SHP77 (cell line): ENCODE measurements at regions not wholly inside any gene's neighbourhood (a gene's known extent, or its start where the extent isn't known, plus 50 kb on each side); places are given as distances from the start of the nearest gene placed in this dataset.
"Not testable (repeated sequence)": the region's sequence is repeated elsewhere in the genome, so short reads cannot be mapped to it uniquely, and the experiment has no call there.

Source experiments
- DNase-seq, 2 experiments: peaks; one replicate each; lab custom pipeline; 2025; lab: John Stamatoyannopoulos, UW

DNA sequence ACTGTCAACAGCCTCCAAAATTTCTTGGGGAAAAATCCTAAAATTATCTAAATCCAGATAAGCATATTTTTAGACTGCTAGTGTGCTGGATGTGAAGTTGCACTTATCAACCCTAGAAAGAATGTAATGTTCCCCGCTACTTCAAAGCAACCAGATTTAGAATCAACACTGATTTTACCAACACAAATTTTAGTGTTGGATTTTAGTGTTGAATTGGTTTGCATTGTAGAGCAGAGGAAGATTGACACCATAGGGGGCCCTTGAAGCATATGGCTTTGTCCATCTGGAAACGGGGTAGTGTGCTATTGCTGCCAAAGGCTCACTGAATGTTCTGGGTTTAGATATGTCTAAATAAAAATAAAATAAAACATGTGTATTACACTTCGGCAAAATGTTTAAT, 126.3 kb upstream of the EMCN start:
- DNase-seq: no peak

DNA sequence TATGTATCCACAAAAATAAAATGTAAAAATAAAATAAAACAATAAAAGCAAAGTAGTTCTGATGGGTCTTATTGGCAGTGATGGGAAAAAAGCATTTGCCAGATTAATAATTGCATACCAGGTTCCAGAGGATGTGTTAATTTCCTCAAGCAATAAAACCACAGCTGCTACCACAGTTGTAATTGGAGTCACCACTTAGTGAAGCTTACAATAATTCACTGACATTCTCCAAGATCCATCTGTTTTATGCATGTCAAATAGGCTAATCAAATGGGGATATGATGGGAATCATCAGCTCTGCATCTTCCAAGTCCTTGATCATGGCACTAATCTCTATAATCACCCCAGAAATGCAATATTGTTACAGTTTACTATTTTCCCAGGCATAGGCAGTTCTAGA, 123.5 kb upstream of the EMCN start:
- DNase-seq: no peak

DNA sequence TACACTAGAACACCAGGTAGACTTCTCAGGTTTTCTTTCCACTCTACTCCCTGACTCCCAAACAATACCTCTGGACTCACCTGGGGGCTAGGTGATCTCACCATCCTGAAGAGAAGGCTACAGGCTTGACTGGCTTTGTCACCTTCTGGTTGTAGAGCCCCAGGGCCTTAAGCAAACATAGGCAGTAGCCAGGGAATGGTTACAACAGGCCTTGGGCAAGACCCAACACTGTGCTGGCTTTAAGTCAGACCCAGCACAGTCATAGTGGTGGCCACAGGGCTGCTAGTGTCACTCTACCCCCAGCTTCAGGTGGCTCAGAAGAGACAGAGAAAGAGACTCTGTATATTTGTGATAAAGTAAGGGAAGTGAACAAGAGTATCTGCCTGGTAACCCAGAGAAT, 118.1 kb upstream of the EMCN start:
- DNase-seq: no peak

DNA sequence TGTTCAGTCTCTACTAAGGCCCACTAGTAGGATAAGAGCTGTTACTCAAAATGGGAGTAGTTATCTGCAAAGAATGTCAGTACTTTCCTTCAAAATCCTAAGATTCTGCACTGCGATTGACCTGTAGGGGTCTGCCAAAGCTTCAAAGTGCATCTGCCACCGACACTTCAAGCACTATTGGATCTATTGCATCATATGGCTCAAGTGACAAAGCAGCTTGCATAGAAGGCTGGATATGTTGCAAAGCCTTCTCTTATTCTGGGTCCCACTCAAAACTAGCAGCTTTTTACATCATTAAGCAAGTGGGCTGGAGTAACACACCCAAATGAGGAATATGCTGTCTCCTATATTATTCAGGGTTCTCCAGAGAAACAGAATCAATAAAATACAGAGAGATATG, 115.4 kb upstream of the EMCN start:
- no peak for DNase-seq

DNA sequence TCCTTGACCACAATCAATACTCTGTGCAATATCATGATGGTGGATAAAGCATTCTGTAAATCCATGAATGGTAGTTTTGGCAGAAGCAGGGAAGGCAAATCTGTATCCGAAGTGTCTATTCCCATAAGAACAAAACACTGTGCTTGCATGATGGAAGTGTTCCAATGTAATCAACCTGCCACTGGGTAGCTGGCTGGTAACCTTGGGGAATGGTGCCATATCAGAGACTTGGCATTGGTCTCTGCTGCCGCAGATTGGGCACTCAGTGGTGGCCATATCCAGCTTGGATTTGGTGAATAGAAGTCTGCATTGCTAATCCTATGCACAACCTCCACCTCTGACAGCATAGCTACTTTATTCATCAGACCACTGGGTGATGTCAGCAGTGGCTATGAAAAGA, 114.3 kb upstream of the EMCN start:
- no peak for DNase-seq

DNA sequence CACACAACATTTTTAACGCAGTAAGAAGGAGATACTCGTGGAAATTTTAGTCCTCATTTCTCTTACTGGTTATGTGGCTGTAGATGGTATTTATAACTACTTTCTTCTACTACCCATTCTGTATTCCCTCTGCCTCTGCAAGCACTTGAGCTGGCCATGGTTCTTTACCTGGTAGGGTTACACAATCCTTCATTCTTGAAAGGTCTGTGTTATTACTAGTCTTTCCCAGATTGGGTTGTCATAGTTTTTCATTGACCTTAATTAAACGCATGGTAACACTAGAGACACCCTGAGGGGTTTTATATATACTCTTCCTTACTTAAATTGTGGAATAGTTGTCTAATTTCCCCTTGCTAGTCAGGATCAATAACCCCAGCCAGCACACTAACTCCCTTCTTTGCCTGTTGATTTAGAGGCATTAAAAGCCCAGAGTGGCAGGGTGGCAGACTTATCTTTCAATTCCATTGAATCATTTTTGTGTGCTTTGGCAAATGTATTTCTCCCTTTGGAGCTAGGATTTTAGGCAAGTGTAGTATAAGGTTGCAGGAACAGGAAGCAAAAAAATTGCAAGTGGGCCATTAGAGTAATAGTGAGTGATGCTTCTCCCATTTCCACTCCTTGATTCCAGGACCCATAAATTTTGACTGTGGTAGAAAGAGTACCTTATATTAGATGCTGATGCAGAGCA, 113.6 kb upstream of the EMCN start:
- DNase-seq: no peak

DNA sequence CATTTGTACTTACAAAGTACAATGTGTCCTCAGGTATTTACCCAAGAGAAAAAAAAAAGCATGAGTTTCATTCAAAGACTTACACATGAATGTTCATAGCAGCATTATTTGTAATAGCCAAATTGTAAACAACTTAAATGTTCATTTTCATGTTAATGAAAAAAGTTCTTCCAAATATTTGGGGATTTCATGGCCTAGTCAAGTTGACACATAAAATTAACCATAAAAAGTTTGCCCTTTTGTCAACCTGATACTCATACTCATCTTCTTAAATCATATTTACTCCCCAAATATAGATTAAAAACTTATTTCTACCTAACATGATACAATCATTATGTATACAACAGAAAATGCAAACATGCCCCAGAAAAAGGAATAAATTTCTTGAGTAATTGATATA, 112.5 kb upstream of the EMCN start:
- DNase-seq: no peak

DNA sequence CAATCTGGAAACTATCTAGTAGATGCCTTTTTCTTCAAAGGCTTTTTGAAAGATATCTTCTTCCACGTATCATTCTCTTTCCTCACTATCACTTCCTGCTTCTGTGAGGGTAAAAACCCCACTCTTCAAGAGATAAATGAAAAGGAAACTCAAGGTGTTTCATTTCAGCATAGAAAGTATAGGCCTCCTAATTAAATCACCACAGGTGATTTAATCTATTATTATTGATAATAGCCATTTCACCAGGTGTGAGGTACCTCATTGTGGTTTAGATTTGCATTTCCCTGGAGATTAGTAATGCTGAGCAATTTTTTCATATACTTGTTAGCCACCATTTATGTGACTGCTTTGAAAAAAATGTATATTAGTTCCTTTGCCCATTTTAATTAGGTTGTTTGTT, 92.0 kb upstream of the EMCN start:
- no peak for DNase-seq

DNA sequence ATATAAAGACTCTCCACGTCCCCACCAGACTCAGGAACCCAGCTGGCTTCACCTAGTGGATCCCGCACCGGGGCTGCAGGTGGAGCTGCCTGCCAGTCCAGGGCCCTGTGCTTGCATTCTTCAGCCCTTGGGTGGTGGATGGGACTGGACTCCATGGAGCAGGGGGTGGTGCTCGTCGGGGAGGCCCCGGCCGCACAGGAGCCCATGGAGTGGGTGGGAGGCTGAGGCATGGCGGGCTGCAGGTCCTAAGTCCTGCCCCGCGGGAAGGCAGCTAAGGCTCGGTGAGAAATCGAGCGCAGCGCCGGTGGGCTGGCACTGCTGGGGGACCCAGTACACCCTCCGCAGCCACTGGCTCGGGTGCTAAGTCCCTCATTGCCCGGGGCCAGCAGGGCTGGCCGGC, 90.8 kb upstream of the EMCN start:
- DNase-seq: not testable (repeated sequence)

DNA sequence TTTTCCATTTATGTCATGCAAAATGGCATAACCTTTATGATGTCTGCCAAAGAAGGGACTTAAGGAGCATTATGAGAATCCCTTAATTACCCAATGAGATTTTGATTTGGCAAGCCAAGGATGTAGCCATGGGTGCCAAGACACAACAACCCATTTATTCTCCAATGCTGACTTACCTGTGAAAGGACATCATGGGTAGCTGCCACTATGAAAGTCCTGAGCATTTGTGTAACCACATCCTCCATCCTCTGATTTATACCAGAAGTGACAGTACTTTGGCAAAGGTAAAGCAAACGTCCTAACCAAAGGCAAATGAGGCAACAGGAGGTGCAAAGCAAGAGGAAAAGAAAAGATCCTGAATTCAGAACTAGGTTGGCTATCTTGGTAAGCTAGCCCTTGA, 87.3 kb upstream of the EMCN start:
- no peak for DNase-seq

DNA sequence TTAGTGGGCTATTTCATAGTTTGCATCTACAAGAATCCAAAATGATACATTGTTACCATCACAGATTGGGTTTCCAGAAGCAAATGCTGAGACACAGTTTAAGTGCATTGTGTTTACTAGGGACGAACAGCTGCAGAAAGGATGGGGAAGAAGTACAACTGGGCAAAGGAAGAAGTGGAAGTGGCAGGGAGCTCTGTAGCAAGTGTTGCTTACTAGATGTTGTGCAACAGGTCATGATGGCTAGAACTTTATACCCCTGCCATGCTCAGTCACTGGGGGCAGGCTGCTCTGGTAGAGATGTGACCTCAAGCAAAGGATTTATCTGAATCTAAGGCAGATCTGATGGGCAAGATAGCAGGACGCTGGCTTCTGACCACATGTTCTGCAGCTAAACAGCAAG, 76.1 kb upstream of the EMCN start:
- DNase-seq: no peak

DNA sequence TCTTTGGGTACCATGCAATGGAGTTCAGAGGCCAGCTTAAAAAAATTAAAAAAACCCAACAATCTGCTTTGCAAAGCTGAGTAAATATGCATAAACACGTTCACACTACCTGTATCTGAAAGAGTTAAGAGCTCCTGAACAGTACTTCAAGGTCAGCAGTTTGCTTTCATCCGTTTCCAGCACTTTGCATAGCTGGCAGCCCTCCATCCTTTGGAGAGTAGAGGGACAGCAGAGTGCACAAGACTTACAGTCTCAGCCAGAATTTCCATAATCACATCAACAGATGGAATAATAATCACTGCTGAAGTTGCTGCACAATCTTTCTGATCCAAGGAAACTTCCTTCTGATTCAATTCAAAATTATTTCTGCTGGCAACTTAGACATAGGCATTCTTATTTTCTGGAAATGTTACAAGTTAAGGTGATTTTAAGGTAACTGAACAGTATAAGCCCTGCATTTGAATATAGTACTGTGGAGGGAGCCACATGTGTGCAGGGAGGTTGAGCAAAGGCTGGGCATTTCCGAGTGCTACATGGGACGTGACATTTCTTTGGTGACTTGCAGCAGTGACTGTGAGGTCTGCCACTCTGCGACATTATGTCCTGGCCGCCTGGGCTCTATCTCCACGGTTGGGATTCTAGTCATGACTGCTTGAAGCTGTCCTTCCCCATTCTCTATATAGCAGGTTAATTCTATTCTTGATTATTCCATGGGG, 73.5 kb upstream of the EMCN start:
- DNase-seq: no peak

DNA sequence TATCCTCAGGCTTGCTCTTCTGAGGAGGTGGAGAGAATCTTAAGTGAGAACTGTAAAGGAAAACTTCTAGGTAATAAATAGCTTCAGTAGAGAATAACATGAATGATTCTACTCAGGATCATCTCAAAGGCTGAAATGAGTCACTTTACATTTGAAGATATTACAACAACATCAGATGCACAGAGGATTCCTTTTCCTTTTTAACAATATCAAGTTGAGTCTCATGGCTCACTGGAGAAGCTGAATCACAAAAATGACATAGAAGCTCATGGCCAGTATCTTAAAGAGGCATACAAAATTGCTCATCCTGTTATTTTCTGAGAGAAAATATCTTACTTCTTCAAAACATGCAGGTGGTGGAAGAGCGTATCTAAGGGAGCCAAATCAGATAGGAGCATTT, 72.5 kb upstream of the EMCN start:
- no peak for DNase-seq

DNA sequence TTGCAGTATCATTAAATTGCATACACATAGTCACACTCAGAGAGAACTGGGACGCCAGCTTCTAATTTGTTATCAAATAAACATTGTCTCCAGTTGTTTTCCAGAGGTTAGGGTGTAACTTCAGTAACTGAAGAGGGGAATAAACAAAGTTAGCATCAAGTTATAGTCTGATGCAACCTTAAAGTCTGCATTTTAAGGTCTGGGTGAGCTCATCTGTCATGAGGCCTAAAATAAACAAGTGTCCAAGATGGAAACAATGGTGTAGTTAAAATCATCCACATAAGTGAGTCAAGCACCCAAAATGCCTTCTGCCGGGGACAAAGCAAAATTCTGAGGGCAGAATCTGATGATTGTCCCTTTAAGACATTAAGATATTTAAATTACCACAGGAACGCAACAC, 70.3 kb upstream of the EMCN start:
- no peak for DNase-seq

DNA sequence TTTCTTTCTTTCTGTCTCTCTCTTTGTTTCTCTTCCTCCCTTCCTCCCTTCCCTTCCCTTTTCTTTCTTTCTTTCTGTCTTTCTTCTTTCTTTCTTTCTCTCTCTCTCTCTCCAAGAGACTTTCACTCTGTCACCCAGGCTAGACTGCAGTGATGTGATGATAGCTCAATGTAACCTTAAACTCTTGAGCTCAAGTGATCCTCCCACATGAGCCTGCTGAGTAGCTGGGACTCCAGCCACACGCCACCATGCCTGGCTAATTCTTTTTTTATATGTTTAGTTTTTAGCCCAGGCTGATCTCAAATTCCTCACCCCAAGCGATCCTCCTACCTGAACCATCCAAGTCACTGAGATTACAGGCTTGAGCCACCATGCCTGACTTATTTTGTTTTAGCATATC, 64.3 kb upstream of the EMCN start:
- no peak for DNase-seq

DNA sequence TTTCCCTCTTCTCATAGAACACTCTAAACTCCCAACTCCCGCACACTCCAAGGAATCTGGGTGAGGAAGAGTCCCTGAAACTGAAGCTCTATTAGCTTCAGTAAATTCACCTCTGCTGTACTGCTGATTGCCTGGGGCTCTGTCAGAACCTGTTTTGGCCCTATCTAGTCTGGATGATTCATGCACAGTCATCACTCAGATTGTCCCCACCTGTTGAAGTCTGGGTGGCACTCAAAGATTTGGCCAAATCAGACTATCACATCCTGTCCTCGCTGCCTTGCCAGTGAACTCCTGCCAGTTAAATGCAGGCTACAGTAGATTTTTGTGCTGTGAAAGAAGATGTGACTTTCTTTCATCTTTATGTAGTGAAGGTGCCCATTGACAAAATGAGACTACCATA, 63.5 kb upstream of the EMCN start:
- DNase-seq: no peak

DNA sequence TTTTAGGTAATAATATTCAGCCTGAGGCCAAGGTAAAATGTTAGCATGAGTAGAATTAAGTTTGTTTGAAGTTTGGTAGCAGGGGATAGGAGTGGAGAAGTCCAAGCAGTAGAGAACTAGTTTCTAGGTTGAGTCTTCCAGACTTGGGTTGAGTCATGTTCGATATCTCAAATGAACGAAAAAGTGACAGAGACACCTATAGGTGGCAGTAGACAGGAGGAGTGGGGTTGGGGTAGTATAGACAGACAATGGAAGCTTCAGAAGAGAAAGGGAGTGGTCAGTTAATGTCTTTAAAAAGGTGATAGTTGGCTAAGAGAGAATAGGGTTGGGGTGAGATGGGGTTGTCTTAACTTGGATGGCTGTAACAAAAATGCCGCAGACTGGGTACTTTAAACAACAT, 58.7 kb upstream of the EMCN start:
- DNase-seq: no peak

DNA sequence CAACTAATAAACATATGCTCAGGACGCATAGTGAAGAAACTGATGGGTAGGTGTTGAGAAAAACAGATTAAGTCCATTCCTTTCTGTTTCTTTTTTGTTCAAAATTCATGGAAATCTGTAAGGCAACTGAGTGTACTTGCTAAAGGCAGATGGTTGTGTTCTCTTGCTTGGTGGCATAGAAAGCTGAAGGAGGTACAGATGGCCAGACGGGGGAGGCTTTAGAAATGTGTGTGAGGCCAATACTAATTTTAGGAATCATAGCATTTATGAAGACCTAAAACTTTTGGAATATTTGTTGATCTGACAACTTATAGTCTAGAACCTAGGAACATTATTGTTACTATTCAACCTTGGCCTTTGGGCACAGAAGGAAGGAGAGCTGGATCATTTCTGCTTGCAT, 56.8 kb upstream of the EMCN start:
- no peak for DNase-seq

DNA sequence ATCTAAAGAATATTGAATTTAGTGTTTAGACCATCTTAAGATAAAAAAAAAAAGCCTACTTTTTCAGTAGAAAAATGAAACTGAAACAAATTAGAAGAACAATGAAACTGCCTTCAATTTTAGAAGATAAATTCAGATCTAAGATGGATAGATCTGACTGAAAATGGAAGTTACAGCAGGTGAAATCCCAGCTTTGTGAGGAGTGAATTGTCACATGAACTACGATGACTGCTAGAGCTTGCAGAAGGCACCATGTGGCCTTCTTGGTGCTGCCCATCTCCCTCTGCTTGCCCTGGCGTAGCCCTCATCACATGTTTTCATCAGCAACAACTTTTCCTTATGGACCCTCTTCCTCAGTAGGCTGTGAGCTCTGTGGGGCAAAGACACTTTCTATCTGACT, 51.4 kb upstream of the EMCN start:
- DNase-seq: no peak
